KMS-11 (cell line): ENCODE measurements at regions not wholly inside any gene's neighbourhood (a gene's known extent, or its start where the extent isn't known, plus 50 kb on each side); places are given as distances from the start of the nearest gene placed in this dataset.

Experiments used
- H2AFZ ChIP-seq: fragments of 200-600 bp; sonication (generic); 2 replicates; pipeline ENCODE4 v1.6.1; 2016; ENCODE audit warnings: antibody characterized with exemption, mixed run types, low read depth
- H3K27ac ChIP-seq: fragments of 200-600 bp; sonication (generic); 2 replicates; pipeline ENCODE4 v1.6.1; 2016; ENCODE audit warnings: mild to moderate bottlenecking, mixed run types
- H3K27me3 ChIP-seq: fragments of 200-600 bp; sonication (generic); 2 replicates; pipeline ENCODE4 v1.6.1; 2017; ENCODE audit warnings: mild to moderate bottlenecking, low read depth, mixed run types, moderate library complexity; ENCODE audit not compliant: insufficient read depth
- H3K36me3 ChIP-seq: fragments of 200-600 bp; sonication (generic); 2 replicates; pipeline ENCODE4 v1.6.1; 2017; ENCODE audit warnings: mild to moderate bottlenecking, mixed run types; ENCODE audit not compliant: insufficient read depth
- H3K4me1 ChIP-seq: fragments of 200-600 bp; sonication (generic); 2 replicates; pipeline ENCODE4 v1.6.1; 2016; ENCODE audit warnings: mild to moderate bottlenecking, low read depth, mixed run types; ENCODE audit not compliant: poor library complexity, severe bottlenecking
- H3K4me2 ChIP-seq: fragments of 200-600 bp; sonication (generic); 2 replicates; pipeline ENCODE4 v1.7.0; 2016; ENCODE audit warnings: mild to moderate bottlenecking, mixed run types
- H3K4me3 ChIP-seq: fragments of 200-600 bp; sonication (generic); IDR thresholded peaks from 2 replicates; pipeline ENCODE4 v1.6.1; 2017; ENCODE audit warnings: low read depth, low read length, mixed read lengths; ENCODE audit not compliant: insufficient read depth
- H3K79me2 ChIP-seq: fragments of 200-600 bp; sonication (generic); 2 replicates; pipeline ENCODE4 v1.6.1; 2016; ENCODE audit warnings: low read depth, mixed run types; ENCODE audit not compliant: insufficient read depth
- H3K9ac ChIP-seq: fragments of 200-600 bp; sonication (generic); 2 replicates; pipeline ENCODE4 v1.6.1; 2016; ENCODE audit warnings: mild to moderate bottlenecking, mixed run types
- H4K20me1 ChIP-seq: fragments of 200-600 bp; sonication (generic); 2 replicates; pipeline ENCODE4 v1.6.1; 2016; ENCODE audit warnings: mild to moderate bottlenecking, mixed run types; ENCODE audit not compliant: insufficient read depth
- TF ChIP-seq, protein P1 (sequence below): fragments of 200-600 bp; sonication (generic); conservative IDR thresholded peaks from 2 replicates; pipeline ENCODE4 v1.6.1; 2017; ENCODE audit warnings: low read depth, mild to moderate bottlenecking, antibody characterized with exemption, low read length, moderate library complexity, mixed read lengths

DNA sequence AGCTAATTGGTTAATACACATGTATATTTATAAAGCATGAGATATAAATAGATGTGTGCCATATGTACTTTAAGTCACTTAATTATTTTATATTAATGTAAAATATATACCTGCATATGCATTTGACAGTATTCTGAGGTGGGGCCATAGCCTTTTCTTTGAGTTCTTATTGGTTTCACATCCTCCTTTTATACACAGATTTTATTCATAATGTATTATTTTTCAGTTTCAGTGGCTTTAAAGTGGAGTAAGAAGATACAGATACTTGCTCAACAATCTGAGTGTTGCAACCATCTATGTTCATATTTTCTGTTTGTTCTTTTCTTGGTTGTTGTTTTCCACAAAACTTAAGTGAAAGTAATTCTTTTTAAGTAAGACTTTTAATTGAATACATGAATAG, 436.5 kb downstream of the RND3 start:
- H2AFZ ChIP-seq: no peak overlapping the region
- H4K20me1 ChIP-seq: no peaks in the 10 kb centered on the region
- no peaks in the 10 kb centered on the region for H3K27me3 ChIP-seq
- TF ChIP-seq, protein P1, sequence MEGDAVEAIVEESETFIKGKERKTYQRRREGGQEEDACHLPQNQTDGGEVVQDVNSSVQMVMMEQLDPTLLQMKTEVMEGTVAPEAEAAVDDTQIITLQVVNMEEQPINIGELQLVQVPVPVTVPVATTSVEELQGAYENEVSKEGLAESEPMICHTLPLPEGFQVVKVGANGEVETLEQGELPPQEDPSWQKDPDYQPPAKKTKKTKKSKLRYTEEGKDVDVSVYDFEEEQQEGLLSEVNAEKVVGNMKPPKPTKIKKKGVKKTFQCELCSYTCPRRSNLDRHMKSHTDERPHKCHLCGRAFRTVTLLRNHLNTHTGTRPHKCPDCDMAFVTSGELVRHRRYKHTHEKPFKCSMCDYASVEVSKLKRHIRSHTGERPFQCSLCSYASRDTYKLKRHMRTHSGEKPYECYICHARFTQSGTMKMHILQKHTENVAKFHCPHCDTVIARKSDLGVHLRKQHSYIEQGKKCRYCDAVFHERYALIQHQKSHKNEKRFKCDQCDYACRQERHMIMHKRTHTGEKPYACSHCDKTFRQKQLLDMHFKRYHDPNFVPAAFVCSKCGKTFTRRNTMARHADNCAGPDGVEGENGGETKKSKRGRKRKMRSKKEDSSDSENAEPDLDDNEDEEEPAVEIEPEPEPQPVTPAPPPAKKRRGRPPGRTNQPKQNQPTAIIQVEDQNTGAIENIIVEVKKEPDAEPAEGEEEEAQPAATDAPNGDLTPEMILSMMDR: no peak
- H3K4me2 ChIP-seq: no peak overlapping the region
- peaks cover 26% of the 10 kb centered on the region for H3K4me1 ChIP-seq
- no peak overlapping the region for H3K9ac ChIP-seq
- H3K4me3 ChIP-seq: no peak overlapping the region
- no peaks in the 10 kb centered on the region for H3K36me3 ChIP-seq
- H3K79me2 ChIP-seq: no peaks in the 10 kb centered on the region
- H3K27ac ChIP-seq: no peak overlapping the region

DNA sequence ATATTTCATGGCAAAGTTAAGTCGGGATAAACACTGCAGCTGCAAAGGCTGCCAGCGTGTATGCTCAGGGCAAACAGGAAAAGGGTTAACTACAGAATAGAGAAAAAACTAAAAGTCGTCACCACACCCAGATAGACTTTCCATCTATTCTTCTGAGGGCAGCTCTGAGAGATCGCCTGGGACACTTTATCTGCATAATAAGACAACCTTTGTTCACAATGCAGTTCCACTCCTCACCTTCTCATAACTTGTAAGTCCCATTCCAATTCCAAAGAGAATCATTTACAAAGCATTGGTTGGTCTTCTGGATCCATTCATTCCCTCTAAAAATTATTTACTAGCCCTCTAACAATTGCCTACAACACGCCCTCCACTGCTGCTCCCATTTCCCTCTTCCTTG, 437.4 kb downstream of the RND3 start:
- H2AFZ ChIP-seq: no peak overlapping the region
- H3K27ac ChIP-seq: no peak overlapping the region
- no peak overlapping the region for H3K4me3 ChIP-seq
- H3K36me3 ChIP-seq: no peaks in the 10 kb centered on the region
- H3K27me3 ChIP-seq: no peaks in the 10 kb centered on the region
- H4K20me1 ChIP-seq: no peaks in the 10 kb centered on the region
- peaks cover 26% of the 10 kb centered on the region for H3K4me1 ChIP-seq
- no peaks in the 10 kb centered on the region for H3K79me2 ChIP-seq
- no peak overlapping the region for H3K4me2 ChIP-seq
- no peak overlapping the region for H3K9ac ChIP-seq
- TF ChIP-seq, protein P1: no peak

DNA sequence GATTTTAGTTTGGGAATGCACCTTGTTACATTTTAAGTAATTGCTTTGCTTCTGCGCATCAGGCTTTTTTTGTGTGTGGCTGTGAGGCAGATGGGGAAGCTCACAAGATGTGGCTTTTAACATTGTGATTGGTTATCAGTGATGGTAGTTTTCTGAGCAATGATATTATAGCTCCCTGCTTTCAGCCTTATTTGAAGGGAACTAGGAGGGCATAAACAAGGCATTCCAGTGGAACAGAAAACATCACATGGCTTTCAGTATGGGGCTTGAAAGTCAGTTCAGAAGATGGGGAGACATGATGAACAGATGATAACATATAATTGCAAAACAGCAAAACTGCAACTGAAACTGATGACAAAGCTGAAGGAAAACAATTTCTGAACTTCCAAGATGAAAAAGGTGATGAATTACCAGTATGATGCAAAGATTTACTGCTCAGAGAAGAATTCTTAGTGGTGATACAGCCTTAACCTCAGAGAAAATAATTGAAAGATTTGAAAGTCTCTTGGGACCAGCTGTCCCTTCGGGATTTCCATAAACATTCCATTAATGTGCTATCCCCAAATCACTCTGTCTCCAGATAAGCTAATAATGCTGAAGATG, 439.7 kb downstream of the RND3 start:
- H3K79me2 ChIP-seq: no peaks in the 10 kb centered on the region

DNA sequence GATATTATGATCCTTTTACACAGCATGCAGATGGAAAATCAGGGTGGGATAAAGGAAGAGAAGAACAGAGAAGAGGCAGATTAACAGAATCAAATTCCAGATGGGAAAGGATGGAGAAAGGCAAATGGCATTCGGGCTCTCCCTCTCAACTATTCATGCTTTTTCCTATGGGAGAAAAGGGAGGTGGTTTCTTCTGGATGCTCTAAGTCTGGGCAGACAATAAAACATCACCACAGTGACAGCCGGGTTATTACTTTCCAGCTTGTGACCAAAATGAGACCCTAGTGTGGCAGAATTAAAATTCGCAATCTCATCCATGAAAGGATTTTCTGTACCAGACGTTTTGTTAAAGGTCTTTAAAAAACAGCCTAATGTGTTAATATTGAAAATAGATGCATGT, 440.7 kb downstream of the RND3 start:
- H4K20me1 ChIP-seq: no peaks in the 10 kb centered on the region
- peak overlapping the region; percentile 56; the same call in 1 of the 2 replicates for H3K4me2 ChIP-seq
- H3K36me3 ChIP-seq: no peaks in the 10 kb centered on the region
- H3K4me1 ChIP-seq: peaks cover 26% of the 10 kb centered on the region
- no peak overlapping the region for H3K27ac ChIP-seq
- no peak overlapping the region for H3K4me3 ChIP-seq
- TF ChIP-seq, protein P1: no peak
- H3K9ac ChIP-seq: no peak overlapping the region
- H3K27me3 ChIP-seq: no peaks in the 10 kb centered on the region
- no peak overlapping the region for H2AFZ ChIP-seq
- no peaks in the 10 kb centered on the region for H3K79me2 ChIP-seq

More for the DNA sequence above, 439.7 kb downstream of the RND3 start:
- no peaks in the 10 kb centered on the region for H3K27me3 ChIP-seq
- TF ChIP-seq, protein P1: no peak
- H2AFZ ChIP-seq: no peak overlapping the region
- H4K20me1 ChIP-seq: no peaks in the 10 kb centered on the region
- H3K4me2 ChIP-seq: peak overlapping the region; percentile 56
- peak overlapping the region; percentile 13; the same call in 1 of the 2 replicates for H3K27ac ChIP-seq
- H3K4me3 ChIP-seq: no peak overlapping the region
- H3K4me1 ChIP-seq: peaks cover 26% of the 10 kb centered on the region
- no peak overlapping the region for H3K9ac ChIP-seq
- no peaks in the 10 kb centered on the region for H3K36me3 ChIP-seq
